GM18907 (cell line): ENCODE measurements at regions not wholly inside any gene's neighbourhood (a gene's known extent, or its start where the extent isn't known, plus 50 kb on each side); places are given as distances from the start of the nearest gene placed in this dataset.
"Not testable (repeated sequence)": the region's sequence is repeated elsewhere in the genome, so short reads cannot be mapped to it uniquely, and the experiment has no call there.

Source experiments
- ATAC-seq: cut with Tn5 transposase; IDR thresholded peaks from one replicate; pipeline ENCODE4 v1.9.1; 2021; ENCODE audit warnings: mild to moderate bottlenecking, moderate library complexity; ENCODE audit not compliant: unreplicated experiment

- no peak for ATAC-seq
Measured at GRCh38 chr3:177356113-177356512, 158.8 kb upstream of the TBL1XR1 start.

GRCh38 chr3:177356952-177357351 is 159.7 kb upstream of the TBL1XR1 start:
- no peak for ATAC-seq

- no peak for ATAC-seq
Measured at GRCh38 chr3:177357352-177358090, 160.2 kb upstream of the TBL1XR1 start.

GRCh38 chr3:177358091-177358976 is 161.1 kb upstream of the TBL1XR1 start:
- peak; percentile 61 for ATAC-seq

GRCh38 chr3:177358977-177359592 is 161.8 kb upstream of the TBL1XR1 start:
- ATAC-seq: peak; percentile 19

- ATAC-seq: peak; percentile 76
Measured at GRCh38 chr3:177359593-177360357, 162.5 kb upstream of the TBL1XR1 start.

- no peak for ATAC-seq
Measured at GRCh38 chr3:177361081-177361938, 164.0 kb upstream of the TBL1XR1 start.

- no peak for ATAC-seq
Measured at GRCh38 chr3:177362626-177363025, 165.3 kb upstream of the TBL1XR1 start.

GRCh38 chr3:177364236-177364635 is 167.0 kb upstream of the TBL1XR1 start:
- no peak for ATAC-seq

- not testable (repeated sequence) for ATAC-seq
Measured at GRCh38 chr3:177365294-177365693, 168.0 kb upstream of the TBL1XR1 start.

- ATAC-seq: no peak
Measured at GRCh38 chr3:177367788-177368187, 170.5 kb upstream of the TBL1XR1 start.

- no peak for ATAC-seq
Measured at GRCh38 chr3:177370246-177370822, 173.1 kb upstream of the TBL1XR1 start.

- no peak for ATAC-seq
Measured at GRCh38 chr3:177371146-177371545, 173.9 kb upstream of the TBL1XR1 start.

GRCh38 chr3:177371888-177372287 is 174.6 kb upstream of the TBL1XR1 start:
- ATAC-seq: no peak

GRCh38 chr3:177374323-177374722 is 177.0 kb upstream of the TBL1XR1 start:
- ATAC-seq: no peak

- ATAC-seq: no peak
Measured at GRCh38 chr3:177375316-177375715, 178.0 kb upstream of the TBL1XR1 start.

GRCh38 chr3:177377166-177377565 is 179.9 kb upstream of the TBL1XR1 start:
- ATAC-seq: no peak

GRCh38 chr3:177378168-177378567 is 180.9 kb upstream of the TBL1XR1 start:
- peak; percentile 85 for ATAC-seq

- no peak for ATAC-seq
Measured at GRCh38 chr3:177379045-177379444, 181.8 kb upstream of the TBL1XR1 start.

GRCh38 chr3:177381070-177381469 is 183.8 kb upstream of the TBL1XR1 start:
- no peak for ATAC-seq
